GM18499 (cell line): ENCODE measurements at regions not wholly inside any gene's neighbourhood (a gene's known extent, or its start where the extent isn't known, plus 50 kb on each side); places are given as distances from the start of the nearest gene placed in this dataset.
"Not testable (repeated sequence)": the region's sequence is repeated elsewhere in the genome, so short reads cannot be mapped to it uniquely, and the experiment has no call there.

Experiments used
- ATAC-seq: cut with Tn5 transposase; IDR thresholded peaks from one replicate; pipeline ENCODE4 v1.9.1; 2021; ENCODE audit warnings: moderate number of reproducible peaks; ENCODE audit not compliant: insufficient read depth, unreplicated experiment

- ATAC-seq = no peak
These were observed 276.4 kb downstream of the UTRN start for GRCh38 chr6:144561455-144562043.

DNA sequence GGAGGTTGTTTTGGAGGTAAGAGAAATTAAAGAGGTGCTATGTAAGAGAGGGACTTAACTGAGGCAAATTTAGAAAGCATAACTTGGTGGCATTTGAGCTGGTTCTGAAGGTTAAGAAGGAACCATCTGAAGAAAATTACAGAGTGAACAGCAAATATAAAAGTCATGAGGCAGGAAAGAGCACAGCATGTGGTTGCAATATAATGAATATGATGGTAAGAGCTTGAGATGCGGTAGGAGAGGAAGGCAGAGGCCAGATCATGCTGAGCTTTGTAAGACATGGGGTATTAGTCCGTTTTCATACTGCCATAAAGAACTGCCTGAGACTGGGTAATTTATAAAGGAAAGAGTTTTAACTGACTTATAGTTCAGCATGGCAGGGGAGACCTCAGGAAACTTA, 279.1 kb downstream of the UTRN start:
- no peak for ATAC-seq

DNA sequence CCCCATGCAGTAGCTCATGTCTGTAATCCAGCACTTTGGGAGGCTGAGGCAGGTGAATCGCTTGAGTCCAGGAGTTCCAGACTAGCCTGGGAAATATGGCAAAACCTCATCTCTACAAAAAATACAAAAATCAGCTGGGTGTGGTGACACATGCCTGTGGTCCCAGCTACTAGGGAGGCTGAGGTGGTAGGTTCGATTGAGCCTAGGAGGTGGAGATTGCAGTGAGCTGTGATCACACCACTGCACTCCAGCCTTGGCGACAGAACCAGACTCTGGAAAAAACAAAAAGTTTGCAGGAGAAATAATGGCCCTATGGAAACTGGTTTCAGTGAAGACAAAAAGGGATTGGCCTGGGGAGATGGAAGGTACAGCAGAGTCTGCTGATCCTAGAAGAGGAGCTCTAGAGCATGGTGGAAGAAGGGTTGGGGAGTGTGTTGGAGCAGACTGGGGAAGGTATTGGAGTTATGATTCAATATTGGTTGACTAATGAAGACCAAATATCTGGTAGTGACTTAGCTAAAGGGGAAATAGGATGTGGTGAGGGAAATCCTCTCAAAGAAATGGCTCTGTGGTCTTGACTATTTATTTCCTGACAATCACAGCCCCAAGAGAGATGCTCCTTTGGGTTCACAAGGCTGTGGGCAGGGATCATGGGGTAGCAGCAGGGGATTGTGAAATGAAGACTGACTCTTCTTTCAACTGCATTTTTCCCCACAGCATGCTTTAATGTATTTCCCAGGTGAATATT, 281.9 kb downstream of the UTRN start:
- no peak for ATAC-seq

DNA sequence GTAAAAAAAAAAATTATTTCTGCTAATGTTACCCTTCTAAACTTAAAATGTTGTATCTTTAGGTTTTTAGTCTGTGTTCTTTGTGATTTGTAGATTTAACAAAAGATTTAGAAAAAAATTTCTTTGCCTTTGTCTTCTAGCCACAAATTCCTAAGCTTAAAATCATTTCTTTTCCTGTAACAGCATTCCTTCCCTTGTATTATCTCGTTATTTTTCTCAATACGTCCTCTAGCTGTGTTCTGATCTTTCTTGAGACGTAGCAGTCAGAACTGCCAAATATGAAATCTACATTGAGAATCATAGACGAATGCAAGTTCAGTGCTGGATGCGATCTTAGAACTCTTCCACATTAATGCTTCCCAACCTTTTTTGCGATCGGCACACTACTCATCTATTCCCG, 283.1 kb downstream of the UTRN start:
- no peak for ATAC-seq

GRCh38 chr6:144572541-144572940, 287.4 kb downstream of the UTRN start:
- ATAC-seq = not testable (repeated sequence)

DNA sequence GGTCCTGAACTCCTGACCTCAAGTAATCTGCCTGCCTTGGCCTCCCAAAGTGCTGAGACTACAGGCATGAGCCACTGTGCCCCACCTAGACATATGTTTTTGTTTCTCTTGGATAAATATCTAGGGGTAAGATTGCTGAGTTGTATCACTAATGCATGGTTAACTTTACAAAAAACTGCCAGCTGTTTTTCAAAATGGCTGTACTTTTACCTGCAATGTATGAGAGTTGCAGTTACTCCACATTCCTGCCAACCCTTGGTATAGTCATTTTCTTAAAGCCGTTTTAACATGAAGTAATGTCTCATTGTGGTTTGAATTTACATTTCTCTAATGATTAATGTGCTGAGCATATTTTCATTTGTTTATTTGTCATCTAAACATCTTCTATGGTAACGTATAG, 289.7 kb downstream of the UTRN start:
- ATAC-seq = no peak

GRCh38 chr6:144575327-144575726, 290.2 kb downstream of the UTRN start:
- no peak for ATAC-seq

DNA sequence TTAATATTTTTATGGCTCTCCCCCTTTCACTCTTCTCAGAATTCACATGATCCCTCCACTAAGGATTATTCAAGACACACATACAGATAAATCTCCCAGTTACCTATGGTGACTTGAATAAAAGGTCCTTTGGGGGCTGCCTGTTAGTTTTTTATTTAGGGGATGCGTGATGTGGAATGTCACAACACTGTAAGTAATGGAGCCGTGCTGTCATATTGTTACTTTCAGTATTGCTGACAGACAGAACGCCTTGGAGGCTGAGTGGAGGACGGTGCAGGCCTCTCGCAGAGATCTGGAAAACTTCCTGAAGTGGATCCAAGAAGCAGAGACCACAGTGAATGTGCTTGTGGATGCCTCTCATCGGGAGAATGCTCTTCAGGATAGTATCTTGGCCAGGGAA, 291.7 kb downstream of the UTRN start:
- ATAC-seq = no peak

- no peak for ATAC-seq
These were observed 293.5 kb downstream of the UTRN start for GRCh38 chr6:144578385-144579350.

DNA sequence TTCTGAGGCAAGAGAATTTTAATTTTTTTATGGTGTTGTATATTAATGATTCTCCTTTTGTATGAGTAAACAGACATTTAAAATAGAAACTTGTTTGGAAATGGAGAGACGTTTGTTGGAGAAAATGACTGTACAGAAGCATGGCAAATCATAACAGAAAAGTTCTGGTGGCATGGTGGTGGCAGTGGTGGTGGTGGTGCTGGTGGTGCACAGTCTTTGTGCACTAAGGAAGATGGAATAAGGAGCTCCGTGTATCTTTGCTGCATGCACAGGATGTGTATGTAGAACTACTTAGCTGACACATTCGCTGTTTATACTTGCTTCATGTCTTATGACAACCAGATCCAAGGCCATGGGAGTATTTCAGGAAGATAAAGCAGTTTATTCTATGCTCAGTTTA, 294.9 kb downstream of the UTRN start:
- no peak for ATAC-seq

- no peak for ATAC-seq
These were observed 295.6 kb downstream of the UTRN start for GRCh38 chr6:144580771-144581170.

GRCh38 chr6:144581812-144582537, 296.8 kb downstream of the UTRN start:
- no peak for ATAC-seq

DNA sequence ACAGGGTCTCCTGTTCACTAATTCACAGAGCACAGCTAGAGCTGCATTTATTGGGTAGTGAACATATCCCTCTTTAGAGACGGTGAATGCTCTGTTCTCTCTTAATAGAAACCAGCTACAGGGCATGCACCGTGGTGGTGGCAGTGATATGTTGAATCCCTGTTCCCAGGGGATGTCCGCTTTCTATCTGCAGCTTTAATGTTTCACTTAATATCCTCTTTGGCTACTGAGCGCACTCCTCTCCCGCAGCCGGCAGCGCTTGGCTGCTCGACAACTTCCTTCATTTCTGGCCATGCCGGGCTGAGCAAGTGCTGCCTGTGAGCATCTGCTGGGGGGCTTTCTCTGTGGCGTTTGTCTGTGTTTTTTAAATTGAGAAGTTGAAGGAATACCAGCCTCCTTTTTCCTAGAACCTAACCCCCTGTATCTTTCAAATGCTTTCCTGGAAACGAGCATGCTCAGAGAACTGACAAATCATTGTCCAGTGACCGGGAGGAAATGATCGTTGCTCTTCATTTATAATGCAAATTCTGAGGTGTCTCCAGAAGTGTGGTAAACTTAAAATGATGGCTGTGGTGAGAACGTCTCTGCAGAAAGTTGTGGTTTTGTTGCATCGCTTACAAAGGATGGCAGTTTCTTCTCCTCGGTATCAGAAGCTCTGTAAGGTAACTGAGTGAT, 297.9 kb downstream of the UTRN start:
- ATAC-seq = peak; percentile 90

DNA sequence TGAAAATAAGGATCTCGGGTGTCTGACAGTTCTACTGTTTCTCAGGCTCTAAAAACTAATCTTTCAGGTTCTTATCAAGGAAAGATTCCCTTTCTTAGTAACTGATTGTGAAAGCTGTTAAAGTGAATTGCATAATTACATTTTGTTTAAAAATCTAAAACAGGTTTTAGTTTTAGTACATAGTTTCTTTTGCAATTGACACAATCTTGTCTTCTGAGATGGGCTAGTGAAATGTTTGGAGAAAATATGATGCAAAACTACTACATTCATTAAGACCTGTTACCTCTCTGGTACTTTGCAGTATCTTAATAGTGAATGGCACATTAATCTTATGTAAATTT, 298.4 kb downstream of the UTRN start:
- no peak for ATAC-seq

DNA sequence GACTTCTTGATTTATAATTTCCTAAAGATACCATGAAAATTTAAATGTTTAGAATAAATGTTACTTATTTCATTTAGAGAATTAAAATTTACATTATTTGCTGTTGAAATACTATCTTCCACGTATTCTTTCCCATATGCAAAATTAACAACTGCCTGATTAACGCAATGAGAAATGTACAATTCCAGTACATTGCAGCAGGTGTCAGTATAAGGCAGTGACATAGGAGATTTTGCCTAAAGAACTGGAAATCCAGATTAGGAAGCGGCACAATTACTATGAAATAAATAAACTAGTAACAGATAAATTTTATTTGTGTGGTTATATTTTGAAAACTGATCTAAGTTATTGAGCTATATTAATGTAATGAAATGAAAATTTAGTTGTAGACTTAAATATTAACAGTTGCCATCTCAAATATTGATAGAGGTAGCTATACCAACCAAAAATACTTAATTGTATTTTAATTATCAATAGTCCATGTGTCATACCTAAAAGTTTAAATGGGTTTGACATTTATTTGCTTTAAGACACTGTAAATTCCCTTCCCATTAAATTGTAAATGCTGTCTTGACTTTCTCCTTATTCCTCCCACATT, 300.2 kb downstream of the UTRN start:
- no peak for ATAC-seq

- no peak for ATAC-seq
These were observed 301.9 kb downstream of the UTRN start for GRCh38 chr6:144586986-144587385.

- peak; percentile 71 for ATAC-seq
These were observed 303.7 kb downstream of the UTRN start for GRCh38 chr6:144588697-144589325.

GRCh38 chr6:144590532-144590931, 305.4 kb downstream of the UTRN start:
- ATAC-seq = no peak

DNA sequence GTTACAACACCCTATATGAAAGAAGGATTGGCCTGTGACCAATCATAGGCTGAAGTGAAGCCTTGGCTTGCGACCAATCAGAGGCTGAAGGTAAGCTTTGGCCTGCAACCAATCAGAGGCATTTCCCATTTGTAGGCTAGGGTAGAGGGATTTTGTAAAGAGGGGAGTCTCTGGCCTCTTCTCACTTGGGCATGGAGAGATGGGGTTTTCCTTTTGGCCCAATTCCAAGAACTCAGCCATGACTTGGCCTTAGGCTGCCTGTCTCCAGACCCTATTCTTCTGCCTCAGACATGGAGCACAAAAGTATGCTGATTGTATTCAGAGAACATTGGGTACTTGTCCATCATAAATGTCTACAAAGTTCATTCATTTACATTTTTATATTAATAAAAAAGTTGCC, 308.3 kb downstream of the UTRN start:
- ATAC-seq = no peak
